Kasumi-1 (cell line): ENCODE measurements at regions not wholly inside any gene's neighbourhood (a gene's known extent, or its start where the extent isn't known, plus 50 kb on each side); places are given as distances from the start of the nearest gene placed in this dataset.
"Not testable (repeated sequence)": the region's sequence is repeated elsewhere in the genome, so short reads cannot be mapped to it uniquely, and the experiment has no call there.

ENCODE experiments used
- DNase-seq, 2 experiments: peaks; one replicate each; lab custom pipeline; 2025; lab: John Stamatoyannopoulos, UW

GRCh38 chr6:76275746-76276145 lies 203.3 kb upstream of the IMPG1 start:
- DNase-seq = peak; percentile 13 to 21

- DNase-seq = peak in 1 of 2 experiments; percentile 2
These were observed 192.0 kb upstream of the IMPG1 start for GRCh38 chr6:76264468-76264867.

GRCh38 chr6:76262240-76262639 lies 189.8 kb upstream of the IMPG1 start:
- DNase-seq = no peak

- DNase-seq = no peak
These were observed 178.2 kb upstream of the IMPG1 start for GRCh38 chr6:76250666-76251065.

GRCh38 chr6:76247527-76247926 lies 175.1 kb upstream of the IMPG1 start:
- no peak for DNase-seq

- DNase-seq = no peak
These were observed 167.6 kb upstream of the IMPG1 start for GRCh38 chr6:76240092-76240491.

- DNase-seq = peak in 1 of 2 experiments; percentile 9
These were observed 158.2 kb upstream of the IMPG1 start for GRCh38 chr6:76230711-76231110.

GRCh38 chr6:76222189-76222588 lies 149.7 kb upstream of the IMPG1 start:
- DNase-seq = no peak

- no peak for DNase-seq
These were observed 149.1 kb upstream of the IMPG1 start for GRCh38 chr6:76221525-76221924.

- no peak for DNase-seq
These were observed 148.3 kb upstream of the IMPG1 start for GRCh38 chr6:76220805-76221204.

- DNase-seq = no peak
These were observed 145.1 kb upstream of the IMPG1 start for GRCh38 chr6:76217606-76218005.

- no peak for DNase-seq
These were observed 142.1 kb upstream of the IMPG1 start for GRCh38 chr6:76214546-76214945.

- DNase-seq = peak; percentile 26 to 29
These were observed 102.3 kb upstream of the IMPG1 start for GRCh38 chr6:76174722-76175121.

- no peak for DNase-seq
These were observed 94.4 kb upstream of the IMPG1 start for GRCh38 chr6:76166874-76167273.

- DNase-seq = no peak
These were observed 93.8 kb upstream of the IMPG1 start for GRCh38 chr6:76166297-76166696.

- no peak for DNase-seq
These were observed 93.2 kb upstream of the IMPG1 start for GRCh38 chr6:76165471-76166221.

GRCh38 chr6:76162811-76163210 lies 90.3 kb upstream of the IMPG1 start:
- no peak for DNase-seq

GRCh38 chr6:76157800-76158199 lies 85.3 kb upstream of the IMPG1 start:
- DNase-seq = not testable (repeated sequence)

GRCh38 chr6:76135481-76135880 lies 63.0 kb upstream of the IMPG1 start:
- no peak for DNase-seq

- DNase-seq = no peak
These were observed 62.2 kb upstream of the IMPG1 start for GRCh38 chr6:76134651-76135050.

GRCh38 chr6:76124018-76124417 lies 51.6 kb upstream of the IMPG1 start:
- no peak for DNase-seq
